A549 (cell line): ENCODE measurements at regions not wholly inside any gene's neighbourhood (a gene's known extent, or its start where the extent isn't known, plus 50 kb on each side); places are given as distances from the start of the nearest gene placed in this dataset.

Experiments
- ATAC-seq, 2 experiments: fragments of 200-7000 bp in 1 of 2; fragments of >200 bp in 1 of 2; cut with Nextera tagmentation in 1 of 2; cut with Tn5 transposase in 1 of 2; 3 replicates each; pipeline versions ENCODE4 v1.8.0 to v1.9.1; 2018 to 2020; ENCODE audit warnings: mild to moderate bottlenecking in 1 of 2, moderate library complexity in 1 of 2
- CTCF ChIA-PET: fragments of 300-600 bp; sonication (Branson Sonifier 250); formaldehyde crosslinking; extraction: SDS; loops from one replicate; lab custom pipeline; 2021; ENCODE audit warnings: antibody characterized with exemption, inconsistent platforms; lab: Yijun Ruan, JAX
- POLR2A ChIA-PET: fragments of 350-600 bp; formaldehyde crosslinking; extraction: SDS; loops from one replicate; lab custom pipeline; 2021; ENCODE audit warnings: antibody characterized with exemption, inconsistent platforms; lab: Yijun Ruan, JAX
- DNase-seq, 2 experiments: peaks; one replicate each; pipeline versions ENCODE4 v3.0.0 to v3.0.0-alpha.2; 2011 to 2016; ENCODE audit warnings: low read depth in 1 of 2, low spot score in 1 of 2
- FAIRE-seq: peaks from 2 replicates; lab custom pipeline; 2011; peaks lifted over from hg19 to GRCh38; lab: Jason Lieb, UNC
- H3K27ac ChIP-seq, 2 experiments: fragments of >200 bp; sonication (Bioruptor Twin); formaldehyde crosslinking; 3 replicates each; pipeline ENCODE4 v1.5.1; 2016 to 2017
- H3K4me1 ChIP-seq: fragments of >200 bp; sonication (Bioruptor Twin); formaldehyde crosslinking; 3 replicates; pipeline ENCODE4 v1.6.1; 2016
- H3K4me2 ChIP-seq: fragments of >200 bp; sonication (Bioruptor Twin); formaldehyde crosslinking; 3 replicates; pipeline ENCODE4 v1.6.1; 2016
- H3K4me3 ChIP-seq: fragments of >200 bp; sonication (Bioruptor Twin); formaldehyde crosslinking; 3 replicates; pipeline ENCODE4 v1.5.1; 2016
- H3K9me3 ChIP-seq: fragments of >200 bp; sonication (Bioruptor Twin); formaldehyde crosslinking; 3 replicates; pipeline ENCODE4 v1.6.1; 2016
- BHLHE40 ChIP-seq: IDR thresholded peaks from 2 replicates; pipeline ENCODE4 v1.6.1; 2012; ENCODE audit warnings: low read depth, low read length, inconsistent platforms
- EHF ChIP-seq: fragments of 250-450 bp; sonication (Bioruptor Pico); IDR thresholded peaks from 2 replicates; pipeline ENCODE4 v1.5.0; 2020; ENCODE audit warnings: mild to moderate bottlenecking
- FOSB ChIP-seq: fragments of 250-450 bp; sonication (Bioruptor Pico); IDR thresholded peaks from 2 replicates; pipeline ENCODE4 v1.5.0; 2020; ENCODE audit warnings: mild to moderate bottlenecking, moderate library complexity
- GATA3 ChIP-seq: IDR thresholded peaks from 2 replicates; pipeline ENCODE4 v1.6.1; 2012; ENCODE audit warnings: borderline replicate concordance
- HDAC2 ChIP-seq: fragments of 200-600 bp; sonication (generic); IDR thresholded peaks from 2 replicates; pipeline ENCODE4 v1.6.1; 2016
- HEYL ChIP-seq: fragments of 250-450 bp; sonication (Bioruptor Pico); IDR thresholded peaks from 2 replicates; pipeline ENCODE4 v1.8.0; 2021; ENCODE audit warnings: mild to moderate bottlenecking, moderate library complexity
- HOXA7 ChIP-seq: fragments of 250-450 bp; sonication (Bioruptor Pico); IDR thresholded peaks from 2 replicates; pipeline ENCODE4 v1.5.0; 2020; ENCODE audit warnings: mild to moderate bottlenecking, moderate library complexity
- KDM5A ChIP-seq: fragments of 200-600 bp; sonication (generic); IDR thresholded peaks from 2 replicates; pipeline ENCODE4 v1.6.1; 2016; ENCODE audit warnings: antibody characterized with exemption, mild to moderate bottlenecking
- MAFK ChIP-seq: fragments of 450-650 bp; IDR thresholded peaks from 2 replicates; pipeline ENCODE4 v1.6.1; 2014; ENCODE audit not compliant: partially characterized antibody
- NPAS2 ChIP-seq: fragments of 250-450 bp; sonication (Bioruptor Pico); IDR thresholded peaks from 2 replicates; pipeline ENCODE4 v1.8.0; 2022; ENCODE audit warnings: mild to moderate bottlenecking, moderate library complexity, borderline replicate concordance
- NR3C1 ChIP-seq: fragments of >200 bp; sonication (Bioruptor Twin); formaldehyde crosslinking; IDR thresholded peaks from 3 replicates; pipeline ENCODE4 v1.6.1; 2017
- POLR2AphosphoS2 ChIP-seq: conservative IDR thresholded peaks from 2 replicates; pipeline ENCODE4 v1.6.1; 2012; ENCODE audit warnings: low read length, improper control_type of control experiment, inconsistent platforms
- RFX5 ChIP-seq: fragments of 450-650 bp; IDR thresholded peaks from 2 replicates; pipeline ENCODE4 v1.7.1; 2014; ENCODE audit warnings: antibody characterized with exemption, mild to moderate bottlenecking, moderate library complexity
- RNF2 ChIP-seq: fragments of 200-600 bp; sonication (generic); IDR thresholded peaks from 2 replicates; pipeline ENCODE4 v1.6.1; 2016; ENCODE audit warnings: low read depth, mild to moderate bottlenecking, antibody characterized with exemption, moderate library complexity, borderline replicate concordance
- TFCP2L1 ChIP-seq: fragments of 250-450 bp; sonication (Bioruptor Pico); IDR thresholded peaks from 2 replicates; pipeline ENCODE4 v1.5.0; 2021; ENCODE audit warnings: mild to moderate bottlenecking
- ZC3H11A ChIP-seq: fragments of 450-650 bp; IDR thresholded peaks from 2 replicates; pipeline ENCODE4 v1.6.1; 2014; ENCODE audit warnings: antibody characterized with exemption, mild to moderate bottlenecking
- ZFP36 ChIP-seq: fragments of 450-650 bp; IDR thresholded peaks from 2 replicates; pipeline ENCODE4 v1.6.1; 2014; ENCODE audit warnings: borderline replicate concordance; ENCODE audit not compliant: partially characterized antibody
- ZNF302 ChIP-seq: fragments of 250-450 bp; sonication (Bioruptor Pico); IDR thresholded peaks from 2 replicates; pipeline ENCODE4 v1.9.0; 2021; ENCODE audit warnings: inconsistent platforms, mild to moderate bottlenecking, moderate library complexity
- WGBS: methylation state at CpG from one replicate; pipeline ENCODE4 v1.1.6; 2017; ENCODE audit errors: missing lambda C conversion rate; 5-methylcytosine and 5-hydroxymethylcytosine counted together
- TF ChIP-seq, protein P1 (sequence below): fragments of >200 bp; sonication (Bioruptor Twin); formaldehyde crosslinking; IDR thresholded peaks from 3 replicates; pipeline ENCODE4 v1.5.1; 2016
- TF ChIP-seq, protein P2 (sequence below): fragments of >200 bp; sonication (Bioruptor Twin); formaldehyde crosslinking; IDR thresholded peaks from 2 replicates; pipeline ENCODE4 v1.6.1; 2016
- TF ChIP-seq, protein P3 (sequence below): fragments of >200 bp; sonication (Bioruptor Twin); formaldehyde crosslinking; IDR thresholded peaks from 3 replicates; pipeline ENCODE4 v1.6.1; 2016
- TF ChIP-seq, protein P4 (sequence below): fragments of 450-650 bp; IDR thresholded peaks from 2 replicates; pipeline ENCODE4 v1.6.1; 2014; ENCODE audit warnings: antibody characterized with exemption

DNA sequence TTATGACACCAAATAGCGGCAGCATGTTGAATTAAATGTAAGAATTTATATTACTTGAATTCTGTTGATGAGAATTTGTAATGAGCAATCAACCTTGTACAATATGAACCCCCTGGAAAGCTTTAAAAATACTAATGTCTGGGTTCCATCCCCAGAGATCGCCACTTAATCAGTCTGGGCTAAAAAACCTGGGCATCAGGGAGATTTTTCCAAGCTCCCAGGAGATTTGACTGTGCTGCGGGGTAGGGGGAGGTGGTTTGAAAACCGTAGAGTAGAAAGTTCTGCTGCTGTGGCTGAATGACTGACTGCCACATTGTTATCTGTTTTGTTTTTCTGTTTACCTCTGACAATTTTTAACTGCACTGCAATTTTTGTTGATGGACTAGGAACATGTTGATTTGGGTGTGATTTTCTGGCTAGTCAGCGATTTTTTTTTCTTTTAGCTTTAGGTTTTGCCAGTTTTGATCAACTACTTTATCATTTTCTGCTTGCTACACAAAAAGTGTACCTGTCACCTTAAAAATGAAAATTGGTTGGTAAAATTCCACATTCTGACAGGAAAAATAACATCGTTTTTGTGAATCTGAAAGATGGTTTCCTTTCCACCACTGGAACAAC lies 79.3 kb downstream of the PCTP start:
- H3K4me1 ChIP-seq: no peaks in the 10 kb centered on the region
- no peak overlapping the region for H3K4me2 ChIP-seq
- POLR2A ChIA-PET: no interaction called here
- no peak for FAIRE-seq
- no peak for ATAC-seq
- WGBS: 23% methylated on average over 6 of the region's 6 CpGs
- H3K27ac ChIP-seq: no peak overlapping the region
- CTCF ChIA-PET: interaction anchor here (0.7 to 1.7 kb wide), 3 partner anchors 24 to 304 kb away, joined by 3 to 8 read pairs (median 4); no protein-coding TSS in a partner anchor
- TF ChIP-seq MAFK (peak; percentile 95), HDAC2 (no peak)
- DNase-seq: no peak
- H3K9me3 ChIP-seq: no peaks in the 10 kb centered on the region
- no peak overlapping the region for H3K4me3 ChIP-seq

DNA sequence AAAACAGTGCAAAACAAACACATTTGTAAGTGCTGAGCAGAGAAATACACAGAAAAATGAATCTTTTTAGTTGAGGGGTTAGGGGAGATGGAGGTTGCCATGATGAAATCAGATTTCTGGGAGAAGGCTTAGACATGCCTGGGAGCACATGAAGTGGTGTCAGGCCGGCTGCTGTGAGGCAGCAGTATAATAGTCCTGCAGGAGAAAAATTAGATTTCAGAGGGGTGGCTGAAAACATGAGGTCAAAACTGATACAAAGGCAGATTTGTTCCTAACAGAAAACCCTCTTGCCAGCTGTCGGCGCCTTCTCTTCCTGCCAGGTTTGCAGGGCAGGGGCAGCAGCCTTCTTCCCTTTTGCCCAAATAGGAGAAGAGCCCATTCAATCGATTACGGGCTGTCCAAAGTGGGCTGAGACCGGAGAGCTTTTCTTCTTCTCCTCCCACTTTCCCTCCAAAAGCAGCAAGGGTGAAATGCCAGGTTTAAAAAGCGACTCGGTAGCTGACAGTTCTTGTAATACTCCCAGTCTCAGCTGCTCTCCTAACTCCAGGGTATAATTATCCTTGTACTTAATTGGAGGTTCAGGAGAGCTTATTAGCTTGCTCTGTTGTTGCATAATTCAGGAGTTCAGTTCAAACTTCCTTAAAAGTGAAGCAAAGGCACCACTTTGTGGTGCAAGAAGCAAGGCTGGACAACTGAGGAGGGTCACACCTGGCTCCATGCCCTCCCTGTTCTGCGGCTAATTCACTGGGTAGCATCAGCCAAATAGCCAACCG lies 80.0 kb downstream of the PCTP start:
- Histone ChIP-seq H3K4me3 (no peak overlapping the region), H3K4me2 (no peak overlapping the region), H3K9me3 (no peaks in the 10 kb centered on the region), H3K4me1 (no peaks in the 10 kb centered on the region), H3K27ac (no peak overlapping the region)
- DNase-seq (no peak), FAIRE-seq (no peak), ATAC-seq (no peak)
- ChIA-PET POLR2A (no interaction called here), CTCF (interaction anchor here (1.1 kb wide), 1 partner anchor 304 kb away, joined by 4 read pairs; no protein-coding TSS in a partner anchor)
- TF ChIP-seq NR3C1 (no peak), ZC3H11A (no peak), KDM5A (no peak)
- TF ChIP-seq, protein P1, sequence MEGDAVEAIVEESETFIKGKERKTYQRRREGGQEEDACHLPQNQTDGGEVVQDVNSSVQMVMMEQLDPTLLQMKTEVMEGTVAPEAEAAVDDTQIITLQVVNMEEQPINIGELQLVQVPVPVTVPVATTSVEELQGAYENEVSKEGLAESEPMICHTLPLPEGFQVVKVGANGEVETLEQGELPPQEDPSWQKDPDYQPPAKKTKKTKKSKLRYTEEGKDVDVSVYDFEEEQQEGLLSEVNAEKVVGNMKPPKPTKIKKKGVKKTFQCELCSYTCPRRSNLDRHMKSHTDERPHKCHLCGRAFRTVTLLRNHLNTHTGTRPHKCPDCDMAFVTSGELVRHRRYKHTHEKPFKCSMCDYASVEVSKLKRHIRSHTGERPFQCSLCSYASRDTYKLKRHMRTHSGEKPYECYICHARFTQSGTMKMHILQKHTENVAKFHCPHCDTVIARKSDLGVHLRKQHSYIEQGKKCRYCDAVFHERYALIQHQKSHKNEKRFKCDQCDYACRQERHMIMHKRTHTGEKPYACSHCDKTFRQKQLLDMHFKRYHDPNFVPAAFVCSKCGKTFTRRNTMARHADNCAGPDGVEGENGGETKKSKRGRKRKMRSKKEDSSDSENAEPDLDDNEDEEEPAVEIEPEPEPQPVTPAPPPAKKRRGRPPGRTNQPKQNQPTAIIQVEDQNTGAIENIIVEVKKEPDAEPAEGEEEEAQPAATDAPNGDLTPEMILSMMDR: no peak
- WGBS: 28% methylated on average over 10 of the region's 10 CpGs

DNA sequence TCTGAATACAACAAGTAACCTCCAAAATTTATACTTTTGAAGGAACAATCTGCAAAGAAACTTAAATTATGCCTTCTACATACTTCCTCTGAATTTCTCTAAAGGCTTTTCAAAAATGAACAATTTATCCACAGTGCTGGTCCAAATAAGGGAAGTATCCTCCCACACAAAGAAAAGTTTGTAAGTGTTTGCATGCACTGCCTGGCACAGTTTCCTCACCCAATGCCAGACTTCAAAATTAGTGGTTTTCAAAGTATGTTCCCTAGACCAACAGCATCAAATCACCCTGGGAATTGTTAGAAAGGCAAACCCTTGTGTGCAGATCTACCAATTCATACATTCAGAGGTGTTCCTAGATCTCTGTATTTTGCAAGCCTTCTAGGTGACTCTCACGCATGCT lies 82.5 kb downstream of the PCTP start:
- FAIRE-seq: no peak
- Histone ChIP-seq H3K4me2 (no peak overlapping the region), H3K9me3 (no peaks in the 10 kb centered on the region), H3K4me1 (no peaks in the 10 kb centered on the region), H3K27ac (no peak overlapping the region), H3K4me3 (no peak overlapping the region)
- TF ChIP-seq EHF (CRISPR knock-in tag): no peak
- TF ChIP-seq TFCP2L1 (CRISPR knock-in tag): no peak
- no peak for TF ChIP-seq NPAS2 (CRISPR knock-in tag)
- TF ChIP-seq, protein P2, sequence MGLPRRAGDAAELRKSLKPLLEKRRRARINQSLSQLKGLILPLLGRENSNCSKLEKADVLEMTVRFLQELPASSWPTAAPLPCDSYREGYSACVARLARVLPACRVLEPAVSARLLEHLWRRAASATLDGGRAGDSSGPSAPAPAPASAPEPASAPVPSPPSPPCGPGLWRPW: no peak
- TF ChIP-seq, protein P3, sequence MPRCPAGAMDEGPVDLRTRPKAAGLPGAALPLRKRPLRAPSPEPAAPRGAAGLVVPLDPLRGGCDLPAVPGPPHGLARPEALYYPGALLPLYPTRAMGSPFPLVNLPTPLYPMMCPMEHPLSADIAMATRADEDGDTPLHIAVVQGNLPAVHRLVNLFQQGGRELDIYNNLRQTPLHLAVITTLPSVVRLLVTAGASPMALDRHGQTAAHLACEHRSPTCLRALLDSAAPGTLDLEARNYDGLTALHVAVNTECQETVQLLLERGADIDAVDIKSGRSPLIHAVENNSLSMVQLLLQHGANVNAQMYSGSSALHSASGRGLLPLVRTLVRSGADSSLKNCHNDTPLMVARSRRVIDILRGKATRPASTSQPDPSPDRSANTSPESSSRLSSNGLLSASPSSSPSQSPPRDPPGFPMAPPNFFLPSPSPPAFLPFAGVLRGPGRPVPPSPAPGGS: no peak
- no peak for TF ChIP-seq RNF2
- no peak for TF ChIP-seq RFX5
- TF ChIP-seq GATA3: no peak
- TF ChIP-seq, protein P4, sequence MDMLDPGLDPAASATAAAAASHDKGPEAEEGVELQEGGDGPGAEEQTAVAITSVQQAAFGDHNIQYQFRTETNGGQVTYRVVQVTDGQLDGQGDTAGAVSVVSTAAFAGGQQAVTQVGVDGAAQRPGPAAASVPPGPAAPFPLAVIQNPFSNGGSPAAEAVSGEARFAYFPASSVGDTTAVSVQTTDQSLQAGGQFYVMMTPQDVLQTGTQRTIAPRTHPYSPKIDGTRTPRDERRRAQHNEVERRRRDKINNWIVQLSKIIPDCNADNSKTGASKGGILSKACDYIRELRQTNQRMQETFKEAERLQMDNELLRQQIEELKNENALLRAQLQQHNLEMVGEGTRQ: no peak
- no peak for TF ChIP-seq FOSB
- TF ChIP-seq, protein P1: no peak
- TF ChIP-seq ZNF302 (CRISPR knock-in tag): no peak
- no peak for TF ChIP-seq POLR2AphosphoS2
- TF ChIP-seq HOXA7: no peak
- no peak for TF ChIP-seq BHLHE40
- TF ChIP-seq HEYL (CRISPR knock-in tag): no peak
- no peak for TF ChIP-seq NR3C1
- TF ChIP-seq ZFP36: no peak
- 11% methylated on average over 1 of the region's 1 CpG for WGBS
- ChIA-PET CTCF (no interaction called here), POLR2A (no interaction called here)
- DNase-seq: no peak
- no peak for ATAC-seq
